Thyroid gland (tissue), 4 donors: ENCODE measurements at regions not wholly inside any gene's neighbourhood (a gene's known extent, or its start where the extent isn't known, plus 50 kb on each side); places are given as distances from the start of the nearest gene placed in this dataset.
"Not testable (repeated sequence)": the region's sequence is repeated elsewhere in the genome, so short reads cannot be mapped to it uniquely, and the experiment has no call there.

ENCODE experiments used
- DNase-seq, 2 donors: peaks; one replicate each; pipeline ENCODE4 v3.0.0-alpha.2; 2019
- H3K27ac ChIP-seq, 3 donors: fragments of 200-600 bp; sonication (generic); 1 replicate in 2 of 3; 2 replicates in 1 of 3; pipeline ENCODE4 v1.5.1; 2016 to 2019; ENCODE audit warnings: mild to moderate bottlenecking in 1 of 3, moderate library complexity in 1 of 3
- H3K27me3 ChIP-seq: fragments of 200-600 bp; sonication (generic); one replicate; pipeline ENCODE4 v1.5.1; 2019
- H3K36me3 ChIP-seq, 2 donors: fragments of 200-600 bp; sonication (generic); one replicate each; pipeline ENCODE4 v1.5.1; 2016 to 2019
- H3K4me1 ChIP-seq, 2 donors: fragments of 200-600 bp; sonication (generic); one replicate each; pipeline ENCODE4 v1.5.1; 2017 to 2019
- H3K4me3 ChIP-seq, 3 donors: fragments of 200-600 bp; sonication (generic); replicated peaks in 1 of 3; 1 replicate in 2 of 3; 2 replicates in 1 of 3; pipeline ENCODE4 v1.5.1; 2016; ENCODE audit warnings: mild to moderate bottlenecking in 1 of 3
- H3K9me3 ChIP-seq: fragments of 200-600 bp; sonication (generic); one replicate; pipeline ENCODE4 v1.5.1; 2017
- POLR2A ChIP-seq, 2 donors: fragments of 450-650 bp; IDR thresholded peaks; one replicate each; pipeline ENCODE4 v1.6.1; 2017; ENCODE audit warnings: antibody characterized with exemption in 2 of 2, mild to moderate bottlenecking in 2 of 2, moderate library complexity in 1 of 2
- WGBS, 2 donors: methylation state at CpG; one replicate each; pipeline ENCODE4 v1.1.5; 2017; 5-methylcytosine and 5-hydroxymethylcytosine counted together
- intact Hi-C: fragments of 100-400 bp; cut with DNase I; formaldehyde crosslinking; loops from one replicate; pipeline ENCODE4 v1.15.1; 2023
- TF ChIP-seq, protein P1 (sequence below), 6 experiments: fragments of 200-600 bp in 3 of 6; fragments of 450-650 bp in 3 of 6; sonication (generic) in 3 of 6; IDR thresholded peaks; one replicate each; pipeline ENCODE4 v1.5.1; 2016 to 2019; ENCODE audit warnings: antibody characterized with exemption in 6 of 6, mild to moderate bottlenecking in 2 of 6, inconsistent platforms in 1 of 6, moderate library complexity in 1 of 6

DNA sequence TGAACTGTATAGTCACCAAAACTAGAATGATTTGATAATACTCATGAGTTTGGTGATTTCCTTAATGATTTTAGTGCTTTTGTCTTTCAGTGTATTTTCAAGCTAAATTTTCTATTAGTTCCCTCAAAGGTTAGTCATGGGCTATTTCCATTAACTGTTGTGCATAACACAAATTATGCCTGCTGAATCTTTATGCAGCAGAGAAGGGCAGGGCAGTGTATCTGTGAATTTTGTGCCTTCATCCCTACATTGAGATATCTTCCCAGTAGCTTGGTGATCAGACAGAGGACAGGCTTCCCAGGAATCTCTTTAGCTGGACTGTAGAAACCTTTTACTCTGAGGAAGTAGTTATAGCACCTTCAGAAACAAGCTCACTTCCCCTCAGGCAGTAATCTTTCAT lies 1036.9 kb downstream of the EFNA5 start:
- Histone ChIP-seq H3K9me3 (no peaks in the 10 kb centered on the region), H3K4me3 (no peak overlapping the region), H3K27me3 (no peaks in the 10 kb centered on the region), H3K36me3 (no peaks in the 10 kb centered on the region), H3K4me1 (no peaks in the 10 kb centered on the region), H3K27ac (no peak overlapping the region)
- TF ChIP-seq, protein P1, sequence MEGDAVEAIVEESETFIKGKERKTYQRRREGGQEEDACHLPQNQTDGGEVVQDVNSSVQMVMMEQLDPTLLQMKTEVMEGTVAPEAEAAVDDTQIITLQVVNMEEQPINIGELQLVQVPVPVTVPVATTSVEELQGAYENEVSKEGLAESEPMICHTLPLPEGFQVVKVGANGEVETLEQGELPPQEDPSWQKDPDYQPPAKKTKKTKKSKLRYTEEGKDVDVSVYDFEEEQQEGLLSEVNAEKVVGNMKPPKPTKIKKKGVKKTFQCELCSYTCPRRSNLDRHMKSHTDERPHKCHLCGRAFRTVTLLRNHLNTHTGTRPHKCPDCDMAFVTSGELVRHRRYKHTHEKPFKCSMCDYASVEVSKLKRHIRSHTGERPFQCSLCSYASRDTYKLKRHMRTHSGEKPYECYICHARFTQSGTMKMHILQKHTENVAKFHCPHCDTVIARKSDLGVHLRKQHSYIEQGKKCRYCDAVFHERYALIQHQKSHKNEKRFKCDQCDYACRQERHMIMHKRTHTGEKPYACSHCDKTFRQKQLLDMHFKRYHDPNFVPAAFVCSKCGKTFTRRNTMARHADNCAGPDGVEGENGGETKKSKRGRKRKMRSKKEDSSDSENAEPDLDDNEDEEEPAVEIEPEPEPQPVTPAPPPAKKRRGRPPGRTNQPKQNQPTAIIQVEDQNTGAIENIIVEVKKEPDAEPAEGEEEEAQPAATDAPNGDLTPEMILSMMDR (IDR thresholded peaks at IDR 0.05): no peak
- TF ChIP-seq POLR2A (IDR thresholded peaks at IDR 0.05): no peak
- no peak for DNase-seq
- intact Hi-C loops: no loop called here

DNA sequence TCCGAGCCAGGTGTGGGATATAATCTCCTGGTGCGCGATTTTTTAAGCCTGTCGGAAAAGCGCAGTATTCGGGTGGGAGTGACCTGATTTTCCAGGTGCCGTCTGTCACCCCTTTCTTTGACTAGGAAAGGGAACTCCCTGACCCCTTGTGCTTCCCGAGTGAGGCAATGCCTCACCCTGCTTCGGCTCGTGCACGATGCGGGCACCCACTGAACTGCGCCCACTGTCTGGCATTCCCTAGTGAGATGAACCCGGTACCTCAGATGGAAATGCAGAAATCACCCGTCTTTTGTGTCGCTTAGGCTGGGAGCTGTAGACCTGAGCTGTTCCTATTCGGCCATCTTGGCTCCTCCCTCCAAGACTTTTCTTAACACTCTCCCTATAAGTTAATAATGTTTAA lies 1042.3 kb downstream of the EFNA5 start:
- intact Hi-C loops, H3K4me1 ChIP-seq: not testable (repeated sequence)
- 97% methylated on average over 15 to 17 of the region's 17 CpGs for WGBS, 2 donors

DNA sequence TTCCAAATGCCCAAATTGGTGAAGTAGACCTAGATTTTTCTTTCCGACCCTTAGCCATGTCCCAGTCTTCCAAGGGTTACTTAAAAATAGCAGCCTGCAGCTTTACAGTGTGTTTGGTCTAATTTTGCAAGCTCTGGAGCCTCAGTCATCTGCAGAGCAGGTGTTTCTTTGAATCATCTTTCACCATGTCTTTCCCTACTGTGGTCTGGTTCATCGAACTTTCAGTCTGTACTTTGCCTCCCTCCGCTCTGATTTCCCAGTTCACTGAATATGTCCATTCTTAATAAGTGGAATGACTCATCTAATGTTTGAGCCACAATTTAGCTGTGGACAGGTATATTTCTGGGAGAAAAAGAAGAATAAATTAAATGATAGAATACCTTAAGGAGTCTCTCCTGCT lies 1060.7 kb downstream of the EFNA5 start:
- no peaks in the 10 kb centered on the region for H3K4me1 ChIP-seq
- H3K27ac ChIP-seq: no peak overlapping the region
- H3K4me3 ChIP-seq: no peak overlapping the region
- H3K36me3 ChIP-seq: no peaks in the 10 kb centered on the region
- WGBS, 2 donors: 87 to 88% methylated on average over 3 of the region's 3 CpGs
- TF ChIP-seq POLR2A (IDR thresholded peaks at IDR 0.05): no peak
- TF ChIP-seq, protein P1 (IDR thresholded peaks at IDR 0.05): no peak
- H3K27me3 ChIP-seq: no peaks in the 10 kb centered on the region
- DNase-seq: no peak
- intact Hi-C loops: no loop called here
- H3K9me3 ChIP-seq: no peaks in the 10 kb centered on the region

More for the DNA sequence above, 1042.3 kb downstream of the EFNA5 start:
- H3K27ac ChIP-seq, H3K9me3 ChIP-seq, DNase-seq, H3K4me3 ChIP-seq, H3K36me3 ChIP-seq, H3K27me3 ChIP-seq: not testable (repeated sequence)

DNA sequence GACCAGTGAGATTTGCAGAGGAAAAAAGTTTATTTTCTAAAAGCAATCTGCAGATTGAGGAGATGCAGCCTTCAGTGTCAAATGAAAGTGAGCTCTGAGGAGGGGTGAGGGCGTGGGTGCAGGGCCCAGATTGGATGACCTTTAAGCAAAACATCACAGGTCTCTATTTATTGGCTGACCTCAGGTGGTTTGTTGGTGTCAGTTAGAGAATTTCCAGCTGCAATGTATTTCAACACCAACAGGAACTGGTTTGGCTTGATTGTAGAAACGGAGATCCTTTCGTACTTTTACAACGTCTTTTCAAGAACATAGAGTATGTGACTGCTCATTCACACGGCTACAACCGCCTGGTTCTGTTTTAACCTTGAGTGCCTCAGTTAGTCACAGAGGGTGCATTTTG lies 1069.1 kb downstream of the EFNA5 start:
- WGBS, 2 donors: 59 to 65% methylated on average over 6 of the region's 6 CpGs
- intact Hi-C loops: no loop called here
- Histone ChIP-seq H3K4me1 (no peaks in the 10 kb centered on the region), H3K9me3 (no peaks in the 10 kb centered on the region), H3K27ac (no peak overlapping the region), H3K36me3 (no peaks in the 10 kb centered on the region), H3K4me3 (no peak overlapping the region), H3K27me3 (no peaks in the 10 kb centered on the region)
- no peak for DNase-seq
- no peak for TF ChIP-seq POLR2A (IDR thresholded peaks at IDR 0.05)
- TF ChIP-seq, protein P1 (IDR thresholded peaks at IDR 0.05): no peak

DNA sequence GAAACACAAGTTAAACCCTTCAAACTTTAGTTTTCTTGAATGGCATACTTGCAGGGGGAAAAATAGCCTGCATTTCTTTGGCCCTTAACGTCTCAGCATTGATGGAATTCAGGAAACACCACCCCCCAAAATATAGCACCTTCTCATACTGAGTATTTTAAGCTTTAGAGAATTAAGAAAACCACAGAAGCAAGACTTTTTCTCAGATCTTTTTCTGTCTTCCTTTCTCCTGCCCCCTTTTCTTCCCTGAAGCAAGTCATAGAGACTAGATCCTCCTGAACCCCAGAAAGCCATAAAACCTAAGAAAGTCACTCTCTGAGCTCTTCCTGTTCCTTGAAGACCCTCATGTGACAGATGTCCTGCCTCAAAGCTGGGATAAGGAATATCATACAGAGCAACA lies 1069.9 kb downstream of the EFNA5 start:
- intact Hi-C loops: no loop called here
- H3K36me3 ChIP-seq: no peaks in the 10 kb centered on the region
- no peaks in the 10 kb centered on the region for H3K9me3 ChIP-seq
- H3K4me3 ChIP-seq: no peak overlapping the region
- DNase-seq: no peak
- no peak overlapping the region for H3K27ac ChIP-seq
- WGBS, 2 donors: 52 to 69% methylated on average over 1 of the region's 1 CpG
- no peak for TF ChIP-seq POLR2A (IDR thresholded peaks at IDR 0.05)
- H3K4me1 ChIP-seq: no peaks in the 10 kb centered on the region
- no peaks in the 10 kb centered on the region for H3K27me3 ChIP-seq

DNA sequence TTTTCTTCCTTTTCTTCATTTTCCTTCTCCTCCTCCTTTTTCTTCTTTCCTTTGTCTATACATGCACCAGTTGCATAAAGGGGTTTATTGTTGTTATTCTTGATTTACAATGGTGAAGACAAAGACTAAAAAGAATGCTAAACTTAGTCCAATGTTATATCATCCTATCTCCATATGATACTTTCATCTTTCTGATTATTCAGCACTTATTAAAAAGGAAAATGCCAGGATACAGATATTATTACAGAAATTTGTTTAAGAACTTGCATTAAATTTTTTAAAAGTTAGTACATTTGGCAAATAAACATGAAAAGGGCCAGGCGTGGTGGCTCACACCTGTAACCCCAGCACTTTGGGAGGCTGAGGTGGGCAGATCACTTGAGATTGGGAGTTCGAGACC lies 1074.9 kb downstream of the EFNA5 start:
- intact Hi-C loops: no loop called here
- no peaks in the 10 kb centered on the region for H3K36me3 ChIP-seq
- DNase-seq: no peak
- no peaks in the 10 kb centered on the region for H3K27me3 ChIP-seq
- H3K4me3 ChIP-seq: no peak overlapping the region
- TF ChIP-seq, protein P1 (IDR thresholded peaks at IDR 0.05): no peak
- TF ChIP-seq POLR2A (IDR thresholded peaks at IDR 0.05): no peak
- no peaks in the 10 kb centered on the region for H3K4me1 ChIP-seq
- no peaks in the 10 kb centered on the region for H3K9me3 ChIP-seq
- no peak overlapping the region for H3K27ac ChIP-seq
- 90 to 96% methylated on average over 2 of the region's 2 CpGs for WGBS, 2 donors
